Activated CD4-positive, CD25-positive, alpha-beta regulatory T cell (primary cell): ENCODE measurements at regions not wholly inside any gene's neighbourhood (a gene's known extent, or its start where the extent isn't known, plus 50 kb on each side); places are given as distances from the start of the nearest gene placed in this dataset.
"Not testable (repeated sequence)": the region's sequence is repeated elsewhere in the genome, so short reads cannot be mapped to it uniquely, and the experiment has no call there.

Experiments
- DNase-seq, 4 experiments: peaks; one replicate each; lab custom pipeline; 2025; lab: John Stamatoyannopoulos, UW

GRCh38 chr2:194539425-194539824 lies 1117.6 kb upstream of the SLC39A10 start:
- no peak for DNase-seq

- DNase-seq, result no peak
These were observed 1130.9 kb upstream of the SLC39A10 start for GRCh38 chr2:194526121-194526520.

GRCh38 chr2:194514281-194514680 lies 1142.7 kb upstream of the SLC39A10 start:
- DNase-seq, result no peak

- DNase-seq, result not testable (repeated sequence)
These were observed 1146.0 kb upstream of the SLC39A10 start for GRCh38 chr2:194511070-194511469.

- DNase-seq, result not testable (repeated sequence)
These were observed 1152.2 kb upstream of the SLC39A10 start for GRCh38 chr2:194504876-194505275.

GRCh38 chr2:194495046-194495445 lies 1162.0 kb upstream of the SLC39A10 start:
- DNase-seq, result no peak

- DNase-seq, result no peak
These were observed 1162.6 kb upstream of the SLC39A10 start for GRCh38 chr2:194494401-194494800.

GRCh38 chr2:194491409-194492115 lies 1165.5 kb upstream of the SLC39A10 start:
- DNase-seq, result no peak

- no peak for DNase-seq
These were observed 1170.7 kb upstream of the SLC39A10 start for GRCh38 chr2:194486326-194486725.

- DNase-seq, result no peak
These were observed 1174.0 kb upstream of the SLC39A10 start for GRCh38 chr2:194483041-194483440.

GRCh38 chr2:194465641-194466040 lies 1191.4 kb upstream of the SLC39A10 start:
- DNase-seq, result no peak

- no peak for DNase-seq
These were observed 1191.9 kb upstream of the SLC39A10 start for GRCh38 chr2:194464964-194465638.

- DNase-seq, result not testable (repeated sequence)
These were observed 1194.1 kb upstream of the SLC39A10 start for GRCh38 chr2:194462883-194463282.

GRCh38 chr2:194455358-194455757 lies 1201.7 kb upstream of the SLC39A10 start:
- DNase-seq, result no peak

GRCh38 chr2:194452504-194452903 lies 1204.5 kb upstream of the SLC39A10 start:
- DNase-seq, result no peak

- DNase-seq, result no peak
These were observed 1211.8 kb upstream of the SLC39A10 start for GRCh38 chr2:194445226-194445625.

- no peak for DNase-seq
These were observed 1213.1 kb upstream of the SLC39A10 start for GRCh38 chr2:194443926-194444325.

GRCh38 chr2:194424683-194425209 lies 1232.3 kb upstream of the SLC39A10 start:
- no peak for DNase-seq

- DNase-seq, result no peak
These were observed 1245.8 kb upstream of the SLC39A10 start for GRCh38 chr2:194411221-194411620.

- no peak for DNase-seq
These were observed 1261.2 kb upstream of the SLC39A10 start for GRCh38 chr2:194395818-194396217.

GRCh38 chr2:194385376-194385775 lies 1271.7 kb upstream of the SLC39A10 start:
- no peak for DNase-seq

- DNase-seq, result no peak
These were observed 1273.6 kb upstream of the SLC39A10 start for GRCh38 chr2:194383401-194383800.

- no peak for DNase-seq
These were observed 1274.8 kb upstream of the SLC39A10 start for GRCh38 chr2:194382221-194382620.
